DMS53 treated with DMSO at 0.1 percent for 48 hours (cell line): ENCODE measurements at regions not wholly inside any gene's neighbourhood (a gene's known extent, or its start where the extent isn't known, plus 50 kb on each side); places are given as distances from the start of the nearest gene placed in this dataset.

Experiments used
- DNase-seq: peaks from one replicate; lab custom pipeline; 2025; ENCODE audit not compliant: unreplicated experiment; lab: John Stamatoyannopoulos, UW

GRCh38 chr17:79295307-79295706 lies 220.7 kb downstream of the ENGASE start:
- DNase-seq: no peak

GRCh38 chr17:79294459-79295071 lies 219.9 kb downstream of the ENGASE start:
- no peak for DNase-seq

- no peak for DNase-seq
These were observed 217.9 kb downstream of the ENGASE start for GRCh38 chr17:79292501-79292900.

GRCh38 chr17:79291391-79291790 lies 216.8 kb downstream of the ENGASE start:
- DNase-seq: no peak

- no peak for DNase-seq
These were observed 216.1 kb downstream of the ENGASE start for GRCh38 chr17:79290726-79291125.

GRCh38 chr17:79288950-79289349 lies 214.3 kb downstream of the ENGASE start:
- DNase-seq: no peak

GRCh38 chr17:79286440-79286839 lies 211.8 kb downstream of the ENGASE start:
- no peak for DNase-seq

- no peak for DNase-seq
These were observed 211.3 kb downstream of the ENGASE start for GRCh38 chr17:79285973-79286372.

- no peak for DNase-seq
These were observed 207.7 kb downstream of the ENGASE start for GRCh38 chr17:79282294-79282693.

- DNase-seq: no peak
These were observed 207.2 kb downstream of the ENGASE start for GRCh38 chr17:79281803-79282202.

- DNase-seq: no peak
These were observed 206.4 kb downstream of the ENGASE start for GRCh38 chr17:79280866-79281572.

GRCh38 chr17:79280010-79280409 lies 205.4 kb downstream of the ENGASE start:
- no peak for DNase-seq

GRCh38 chr17:79279320-79279719 lies 204.7 kb downstream of the ENGASE start:
- no peak for DNase-seq

GRCh38 chr17:79276821-79277220 lies 202.2 kb downstream of the ENGASE start:
- no peak for DNase-seq

GRCh38 chr17:79273660-79274059 lies 199.0 kb downstream of the ENGASE start:
- DNase-seq: no peak

GRCh38 chr17:79272666-79273219 lies 198.1 kb downstream of the ENGASE start:
- no peak for DNase-seq

GRCh38 chr17:79272220-79272619 lies 197.6 kb downstream of the ENGASE start:
- DNase-seq: no peak

- no peak for DNase-seq
These were observed 195.0 kb downstream of the ENGASE start for GRCh38 chr17:79269620-79270019.

GRCh38 chr17:79263191-79263590 lies 188.6 kb downstream of the ENGASE start:
- no peak for DNase-seq

GRCh38 chr17:79262624-79263023 lies 188.0 kb downstream of the ENGASE start:
- DNase-seq: no peak

- DNase-seq: no peak
These were observed 186.9 kb downstream of the ENGASE start for GRCh38 chr17:79261355-79262072.

- DNase-seq: no peak
These were observed 184.2 kb downstream of the ENGASE start for GRCh38 chr17:79258843-79259242.
